PC-9 (cell line): ENCODE measurements at regions not wholly inside any gene's neighbourhood (a gene's known extent, or its start where the extent isn't known, plus 50 kb on each side); places are given as distances from the start of the nearest gene placed in this dataset.

ENCODE experiments used
- CTCF ChIP-seq: fragments of 200-600 bp; sonication (generic); conservative IDR thresholded peaks from 2 replicates; pipeline ENCODE4 v1.6.1; 2017; ENCODE audit warnings: mixed run types, antibody characterized with exemption, mild to moderate bottlenecking, moderate library complexity
- EZH2 ChIP-seq: fragments of 200-600 bp; sonication (generic); IDR thresholded peaks from 2 replicates; pipeline ENCODE4 v1.8.0; 2017; ENCODE audit warnings: antibody characterized with exemption, low read depth

DNA sequence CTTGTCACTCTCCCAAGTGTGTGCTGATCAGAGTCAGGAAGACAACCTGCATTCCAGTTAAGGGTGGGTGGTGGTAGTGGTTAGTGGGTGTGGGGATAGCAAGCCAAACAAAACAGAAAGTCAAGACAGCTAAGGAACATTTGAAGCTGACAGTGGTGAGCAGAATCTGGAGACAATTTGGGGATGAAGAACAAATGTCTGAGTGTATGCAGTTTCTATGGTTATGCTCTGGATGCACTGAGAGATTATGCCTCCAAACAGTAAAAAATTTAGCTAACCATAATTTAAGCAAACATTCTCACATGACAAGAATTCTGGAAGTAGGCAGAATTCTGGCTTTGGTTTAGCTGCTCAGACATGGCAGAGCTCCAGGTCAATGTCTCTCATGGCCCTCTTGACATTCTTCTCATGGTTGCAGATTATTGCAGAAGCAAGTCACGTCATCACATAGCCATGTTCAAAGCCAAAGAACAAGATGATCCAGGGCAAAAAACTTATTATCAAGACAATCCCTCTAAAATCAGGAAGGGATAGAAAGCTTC is 148.7 kb downstream of the LURAP1L start:
- TF ChIP-seq CTCF (no peak), EZH2 (no peak)
